Activated CD4-positive, alpha-beta T cell treated with anti-CD3 and anti-CD28 coated beads, Interleukin-2, amount 50 U/mL, for 48 hours (primary cell): ENCODE measurements at regions not wholly inside any gene's neighbourhood (a gene's known extent, or its start where the extent isn't known, plus 50 kb on each side); places are given as distances from the start of the nearest gene placed in this dataset.
"Not testable (repeated sequence)": the region's sequence is repeated elsewhere in the genome, so short reads cannot be mapped to it uniquely, and the experiment has no call there.

Experiments
- DNase-seq, 2 experiments: peaks; one replicate each; pipeline ENCODE4 v3.0.0-alpha.2; 2020

DNA sequence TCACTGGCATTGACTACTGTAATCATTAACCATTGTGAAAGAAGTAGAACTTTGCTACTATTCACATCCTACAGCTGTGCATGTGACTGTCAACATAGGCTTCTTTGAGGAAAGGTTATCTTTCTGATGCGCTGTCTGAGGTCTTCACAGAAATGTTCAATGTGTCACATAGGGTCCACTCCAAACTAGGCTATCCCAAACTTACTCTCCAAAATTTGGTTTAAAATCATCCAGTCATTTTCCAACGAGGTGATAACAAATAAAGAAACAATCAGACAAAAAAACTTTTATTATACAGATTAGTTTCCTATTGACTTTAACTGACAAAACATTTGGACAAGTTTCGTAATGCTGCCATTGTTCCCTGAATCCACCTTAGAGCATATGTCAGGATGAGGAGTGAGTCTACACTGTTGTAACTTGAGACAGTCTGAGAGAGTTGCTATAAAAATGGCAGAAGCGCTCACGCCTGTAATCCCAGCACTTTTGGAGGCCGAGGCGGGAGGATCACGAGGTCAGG lies 511.6 kb downstream of the PLOD2 start:
- DNase-seq, result no peak

DNA sequence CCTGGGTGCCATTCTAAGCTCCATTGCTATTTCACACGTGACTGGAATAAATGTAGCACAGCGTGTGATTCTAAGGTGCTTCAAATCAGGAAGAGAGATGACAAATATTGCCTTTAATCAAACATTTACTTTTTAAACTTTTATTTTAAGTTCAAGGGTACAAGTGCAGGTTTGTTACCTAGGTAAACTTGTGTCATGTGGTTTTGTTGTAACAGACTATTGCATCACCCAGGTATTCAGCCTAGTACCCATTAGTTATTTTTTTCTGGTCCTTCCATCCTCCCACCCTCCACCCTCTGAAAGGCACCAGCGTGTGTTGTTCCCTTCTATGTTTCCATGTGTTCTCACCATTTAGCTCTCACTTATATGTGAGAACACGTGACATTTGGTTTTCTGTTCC lies 510.8 kb downstream of the PLOD2 start:
- DNase-seq, result no peak

DNA sequence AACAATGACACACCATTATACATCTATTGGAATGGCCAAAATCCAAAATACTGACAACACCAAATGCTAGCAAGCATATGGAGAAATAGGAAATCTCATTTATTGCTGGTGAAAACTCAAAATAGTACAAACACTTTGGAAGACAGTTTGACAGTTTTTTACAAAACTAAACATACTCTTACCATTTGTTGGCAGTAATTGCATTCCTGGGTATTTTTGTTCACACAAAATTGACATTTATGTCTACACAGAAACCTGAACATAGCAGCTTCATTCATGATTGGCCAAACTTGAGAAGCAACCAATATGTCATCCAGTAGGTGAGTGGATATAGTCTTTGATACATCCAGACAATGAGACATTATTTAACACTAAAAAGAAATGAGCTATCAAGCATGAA lies 489.9 kb downstream of the PLOD2 start:
- DNase-seq, result no peak

DNA sequence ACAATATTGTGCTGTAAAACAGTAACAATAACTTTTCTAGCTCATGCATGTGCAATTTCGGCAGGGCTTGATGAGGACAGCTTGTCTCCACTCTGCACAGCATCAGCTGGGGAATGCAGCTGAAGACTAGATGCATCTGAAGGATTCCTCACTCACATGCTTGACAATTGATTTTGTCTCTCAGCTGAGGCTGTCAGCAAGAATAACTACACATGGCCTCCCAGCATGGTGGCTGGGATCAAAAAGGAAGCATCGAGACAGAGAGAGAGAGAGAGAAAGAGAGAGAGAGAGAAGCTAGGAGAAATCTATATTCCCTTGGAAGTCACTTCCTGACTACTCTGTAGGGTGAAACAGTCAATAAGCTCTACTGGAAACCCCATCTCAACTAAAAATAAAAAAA lies 487.1 kb downstream of the PLOD2 start:
- DNase-seq, result no peak

DNA sequence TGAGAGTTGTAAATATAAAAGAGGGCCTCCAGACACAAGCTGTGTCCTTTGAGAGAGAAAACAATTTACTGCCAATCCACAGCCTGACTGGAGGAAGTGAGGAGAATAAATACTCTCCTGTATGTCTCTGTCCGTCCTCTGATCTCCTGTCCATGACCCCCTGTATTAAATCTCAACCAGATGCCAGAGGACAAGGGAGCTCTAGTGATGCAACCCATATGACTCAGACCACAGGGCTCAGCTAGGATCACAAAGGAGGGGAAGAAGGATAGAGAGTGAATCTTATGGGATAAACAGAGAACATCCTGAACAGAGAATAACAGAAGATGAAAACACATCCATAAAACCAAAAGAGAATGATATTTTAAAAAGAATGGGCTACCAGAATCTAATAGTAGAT lies 482.6 kb downstream of the PLOD2 start:
- DNase-seq, result no peak

DNA sequence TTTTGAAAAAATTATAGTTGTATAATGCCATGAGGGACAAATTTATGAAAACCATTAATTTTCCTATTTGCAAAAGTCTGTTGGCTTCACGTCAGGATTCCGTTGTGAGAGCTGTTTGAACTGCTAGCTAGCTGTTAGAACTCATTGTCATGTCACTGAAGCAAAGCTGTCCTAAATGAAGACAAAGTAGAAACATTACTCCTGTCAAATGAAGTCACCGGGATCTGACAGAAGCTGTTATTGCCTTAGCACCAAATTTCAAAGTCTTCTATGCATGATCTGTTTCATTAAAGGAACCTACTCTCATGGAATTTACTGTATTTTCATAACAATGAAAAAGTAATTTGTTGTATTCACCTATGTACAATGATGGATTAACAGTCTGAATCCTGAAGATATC lies 479.8 kb downstream of the PLOD2 start:
- DNase-seq, result no peak

DNA sequence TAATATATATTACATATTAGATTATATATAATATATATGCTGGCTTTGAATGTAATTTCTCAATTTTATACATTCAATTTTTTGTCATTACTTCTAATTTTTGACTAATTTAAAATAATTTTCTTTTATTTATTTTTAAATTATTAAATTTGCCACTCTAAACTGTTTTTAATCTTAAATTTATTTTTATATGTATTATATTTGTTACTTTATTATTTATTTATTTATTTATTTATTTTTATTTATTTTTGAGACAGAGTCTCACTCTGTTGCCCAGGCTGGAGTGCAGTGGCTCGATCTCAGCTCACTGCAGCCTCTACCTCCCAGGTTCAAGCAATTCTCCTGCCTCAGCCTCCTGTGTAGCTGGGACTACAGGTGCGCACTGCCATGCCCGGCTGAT lies 473.0 kb downstream of the PLOD2 start:
- not testable (repeated sequence) for DNase-seq

DNA sequence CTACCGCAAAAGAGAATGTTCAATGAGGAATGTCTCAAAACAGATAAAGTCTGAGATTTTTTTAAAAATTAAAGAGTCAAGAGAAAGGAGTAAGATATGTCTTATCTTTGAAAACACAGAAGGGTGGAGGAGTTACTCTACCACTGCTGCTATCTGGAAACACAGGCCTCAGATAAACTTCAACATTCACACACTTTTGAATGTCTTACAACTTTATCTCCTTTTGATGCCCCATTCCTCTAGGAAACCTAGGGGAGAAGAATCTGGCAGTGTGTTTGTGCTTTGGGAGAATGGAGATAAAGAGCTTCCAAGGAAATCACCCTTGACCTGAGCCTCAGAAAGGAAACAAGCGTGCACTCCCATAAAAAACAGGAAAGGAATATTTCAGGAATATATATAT lies 468.2 kb downstream of the PLOD2 start:
- no peak for DNase-seq

DNA sequence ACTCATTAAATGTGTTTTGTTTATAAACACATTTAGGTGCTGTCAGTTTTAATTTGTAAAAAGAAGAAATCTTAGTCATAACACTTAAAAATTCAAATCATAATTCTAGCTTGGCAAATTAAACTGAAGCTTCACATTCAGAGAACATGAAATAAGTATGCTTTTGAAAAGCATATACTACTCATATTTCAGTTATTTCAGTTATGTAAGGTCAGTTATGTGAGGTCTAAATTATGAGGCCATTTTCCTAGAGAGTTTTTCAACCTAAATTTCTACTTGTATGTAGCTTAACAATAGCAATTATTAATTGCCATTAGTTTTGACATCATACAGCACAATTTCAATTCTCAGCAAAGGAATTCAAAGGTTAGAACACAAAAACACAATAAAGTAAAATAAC lies 465.0 kb downstream of the PLOD2 start:
- DNase-seq, result no peak

DNA sequence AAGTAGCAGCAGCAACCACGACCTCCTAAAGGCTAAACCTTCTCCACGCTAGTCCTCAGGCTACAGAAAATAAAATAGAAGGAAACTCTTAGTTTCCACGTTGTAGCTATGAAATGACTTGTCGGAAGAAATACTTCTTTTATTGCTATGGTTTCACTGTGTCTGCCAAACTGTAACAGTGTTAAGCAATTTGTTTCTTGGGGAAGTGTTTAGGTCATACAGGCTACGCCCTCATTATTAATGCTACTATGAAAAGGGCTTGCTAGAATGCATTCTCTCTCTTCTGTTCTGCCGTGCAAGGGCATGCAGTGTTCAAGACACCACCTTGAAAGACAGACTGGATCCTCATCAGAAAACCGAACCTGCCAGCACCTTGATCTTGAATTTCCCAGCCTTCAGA lies 462.7 kb downstream of the PLOD2 start:
- no peak for DNase-seq

DNA sequence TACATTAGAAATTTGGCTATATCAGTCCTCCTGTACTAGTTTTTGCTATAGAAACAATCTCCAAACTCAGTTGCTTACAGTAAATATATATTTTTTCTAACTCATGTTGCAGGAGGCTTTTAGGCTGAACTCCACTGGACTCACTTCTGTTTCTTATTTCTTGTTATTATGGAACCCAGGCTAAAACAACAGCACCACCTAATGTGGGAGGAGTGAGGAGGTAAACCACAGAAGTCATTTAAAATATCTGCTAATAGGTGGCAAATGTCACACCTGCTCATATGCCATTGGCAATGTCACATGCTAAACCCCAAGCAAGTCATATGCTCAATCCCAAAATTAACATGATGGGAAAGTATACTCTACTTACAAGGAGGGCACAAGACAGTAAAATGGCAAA lies 462.2 kb downstream of the PLOD2 start:
- no peak for DNase-seq

DNA sequence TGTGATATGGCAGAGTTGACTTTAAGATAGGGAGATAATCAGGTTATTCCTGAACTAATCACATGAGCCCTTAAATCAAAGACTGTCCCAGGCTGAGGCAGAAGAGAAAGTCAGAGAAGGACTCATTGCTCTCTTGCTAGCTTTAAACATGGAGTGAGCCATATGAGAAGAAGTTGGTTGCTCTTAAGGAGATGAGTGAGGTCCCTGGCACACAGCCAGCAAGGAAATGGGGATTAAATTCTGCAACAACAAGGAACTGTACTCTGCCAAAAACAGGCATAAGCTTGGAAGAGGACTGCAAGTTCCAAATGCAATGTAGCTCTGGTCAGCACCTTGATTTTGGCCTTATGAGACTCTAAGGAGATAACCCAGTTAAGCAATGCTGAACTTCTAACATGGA lies 457.0 kb downstream of the PLOD2 start:
- no peak for DNase-seq

DNA sequence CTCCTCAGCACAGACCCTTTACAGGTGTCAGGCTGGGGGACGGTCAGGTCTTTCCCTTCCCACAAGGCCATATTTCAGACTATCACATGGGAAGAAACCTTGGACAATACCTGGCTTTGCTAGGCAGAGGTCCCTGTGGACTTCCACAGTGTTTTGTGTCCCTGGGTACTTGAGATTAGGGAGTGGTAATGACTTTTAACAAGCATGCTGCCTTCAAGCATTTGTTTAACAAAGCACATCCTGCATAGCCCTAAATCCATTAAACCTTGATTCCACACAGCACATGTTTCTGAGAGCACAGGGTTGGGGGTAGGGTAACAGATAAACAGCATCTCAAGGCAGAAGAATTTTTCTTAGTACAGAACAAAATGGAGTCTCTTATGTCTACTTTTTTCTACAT lies 451.2 kb downstream of the PLOD2 start:
- DNase-seq, result not testable (repeated sequence)

DNA sequence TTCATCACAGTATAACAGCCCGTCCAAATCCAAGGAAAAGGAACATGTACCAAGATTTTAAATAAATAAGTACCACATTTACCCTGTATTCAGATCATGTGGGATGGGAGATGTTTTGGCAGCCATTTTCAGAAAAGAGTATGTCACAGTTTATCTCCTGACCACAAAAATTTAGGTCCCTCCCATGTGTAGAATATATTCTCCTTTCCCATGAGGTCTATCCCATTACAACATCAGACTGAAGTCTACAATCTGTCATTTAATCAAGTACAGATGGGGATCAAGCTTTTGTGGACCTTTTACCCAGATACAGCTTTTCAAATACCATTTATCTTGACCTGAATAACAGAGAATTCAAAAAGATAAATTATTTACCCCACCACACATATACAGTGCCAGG lies 444.5 kb downstream of the PLOD2 start:
- no peak for DNase-seq

DNA sequence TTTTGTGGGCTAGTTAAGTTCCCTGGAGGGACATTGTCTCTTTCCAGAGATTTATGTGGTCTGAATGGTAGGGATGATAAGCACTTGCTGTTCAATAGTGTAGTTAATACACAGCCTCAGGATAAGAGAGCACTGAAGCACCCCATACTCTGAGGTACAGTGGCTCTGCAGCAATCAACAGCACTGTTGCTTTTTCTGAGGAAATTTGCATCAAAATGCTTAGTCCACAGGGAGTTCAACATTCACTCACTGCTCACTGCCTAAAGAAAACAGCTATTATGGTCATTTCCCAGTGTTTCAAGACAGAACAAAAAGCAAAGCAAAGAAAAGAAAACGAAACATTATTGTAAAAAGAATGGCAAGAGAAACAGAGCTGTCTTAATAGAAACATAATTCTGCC lies 441.9 kb downstream of the PLOD2 start:
- DNase-seq, result no peak

DNA sequence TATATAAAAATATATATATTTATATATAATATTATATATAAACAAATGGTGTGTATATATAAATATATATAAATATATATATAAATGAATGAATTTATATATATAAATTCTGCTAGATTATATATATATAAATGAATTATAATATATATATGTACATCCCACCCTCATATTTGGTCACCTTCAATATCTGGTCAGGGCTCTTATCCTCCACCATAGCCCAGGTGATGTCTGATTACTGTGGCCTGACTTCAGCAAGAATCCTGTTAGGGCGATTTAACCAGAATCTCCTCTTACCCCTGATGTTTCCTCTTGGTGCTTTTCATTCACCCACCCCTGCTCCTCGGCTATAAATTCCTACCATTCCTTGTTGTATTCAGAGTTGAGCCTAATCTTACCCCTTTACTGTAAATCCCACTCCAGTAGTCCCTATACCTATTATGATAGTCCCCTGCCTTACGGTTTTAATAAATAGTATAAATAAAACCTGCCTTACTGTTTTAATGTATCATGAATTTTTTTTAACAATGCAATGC lies 439.6 kb downstream of the PLOD2 start:
- DNase-seq, result no peak

DNA sequence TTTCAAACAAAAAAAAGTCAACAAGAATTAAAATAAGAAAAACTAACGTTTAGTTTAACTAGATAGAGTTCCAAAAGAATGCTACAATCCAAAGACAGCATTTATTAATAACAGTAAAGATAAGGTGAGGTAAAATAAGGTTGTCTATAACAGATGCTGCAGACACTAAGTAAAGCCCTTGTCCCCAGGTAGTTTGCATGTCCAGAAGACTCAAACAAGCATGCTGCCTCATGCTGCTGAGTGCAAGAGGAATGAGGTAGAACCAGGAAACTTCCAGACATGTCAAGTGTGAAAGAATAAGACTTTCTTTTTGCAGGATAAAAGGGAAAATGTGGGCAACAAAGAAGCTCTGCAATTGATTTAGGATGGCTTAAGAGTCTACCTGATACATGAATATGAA lies 439.2 kb downstream of the PLOD2 start:
- no peak for DNase-seq

DNA sequence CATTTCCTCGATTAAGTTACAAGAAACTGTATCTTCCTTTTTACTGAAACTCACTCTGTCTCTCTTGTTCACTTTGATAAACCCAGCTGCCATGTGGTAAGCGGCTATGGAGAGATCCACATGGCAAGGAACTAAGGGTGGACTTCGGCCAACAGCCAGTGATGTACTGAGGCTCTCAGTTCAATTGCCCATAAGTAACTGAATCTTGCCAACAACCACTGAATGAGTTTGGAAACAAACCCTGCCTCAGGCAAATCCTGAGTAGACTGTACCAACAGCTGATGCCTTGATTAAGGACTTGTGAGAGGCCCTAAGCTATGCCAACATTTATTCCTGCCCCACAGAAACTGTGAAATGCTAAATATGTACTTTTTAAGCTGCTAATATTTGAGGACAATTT lies 433.5 kb downstream of the PLOD2 start:
- DNase-seq, result no peak

DNA sequence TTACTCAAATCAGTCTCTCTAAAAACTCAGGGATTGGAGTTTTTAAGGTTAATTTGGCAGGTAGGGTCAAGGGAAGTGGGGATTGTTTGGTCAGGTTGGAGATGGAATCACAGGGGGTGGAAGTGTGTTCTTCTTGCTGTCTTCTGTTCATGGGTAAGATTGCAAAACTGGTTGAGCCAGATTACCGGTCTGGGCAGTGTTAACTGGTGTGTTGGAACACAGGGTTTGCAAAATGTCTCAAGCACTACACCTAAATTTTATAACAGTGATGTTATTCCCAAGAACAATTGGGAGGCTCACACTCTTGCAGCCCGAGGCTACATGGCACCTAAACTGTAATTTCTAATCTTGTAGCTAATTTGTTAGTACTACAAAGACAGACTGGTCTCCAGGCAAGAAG lies 425.4 kb downstream of the PLOD2 start:
- no peak for DNase-seq

DNA sequence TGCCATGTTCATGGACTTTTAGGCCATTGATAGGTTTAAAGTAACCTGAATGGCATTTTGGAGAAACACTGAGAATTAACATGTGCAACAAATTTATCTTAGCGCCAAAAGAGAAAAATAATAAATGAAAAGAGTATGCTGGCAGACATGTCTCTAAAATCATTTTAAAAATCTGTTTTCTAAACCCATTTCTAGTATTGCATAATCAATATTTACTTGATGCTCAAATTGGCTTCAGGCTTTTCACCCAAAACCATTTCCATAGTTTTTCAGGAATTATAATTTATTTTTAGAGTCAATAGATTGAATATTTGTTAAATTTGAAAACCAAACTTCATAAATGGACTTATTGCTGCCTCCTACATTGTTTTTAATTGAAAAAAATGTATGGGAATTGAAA lies 423.0 kb downstream of the PLOD2 start:
- DNase-seq, result no peak

DNA sequence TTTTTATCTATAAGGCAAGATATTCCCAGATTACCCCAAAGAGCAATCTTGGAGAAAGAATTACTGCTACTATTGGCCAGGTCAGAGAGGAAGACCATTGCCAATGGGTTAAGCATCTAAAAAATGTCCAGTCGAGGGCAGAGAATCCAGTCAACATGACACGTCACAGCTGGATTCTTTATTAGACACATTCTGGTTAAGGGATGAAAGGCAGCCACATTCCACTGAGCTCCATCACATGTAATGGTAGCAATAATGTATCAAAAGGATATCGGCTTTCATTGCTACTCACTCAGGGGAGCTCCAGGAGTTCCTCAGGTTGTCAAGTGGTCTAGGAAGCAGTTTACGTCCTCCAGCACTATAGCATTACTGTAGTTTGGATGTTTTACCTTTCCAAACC lies 421.1 kb downstream of the PLOD2 start:
- no peak for DNase-seq

DNA sequence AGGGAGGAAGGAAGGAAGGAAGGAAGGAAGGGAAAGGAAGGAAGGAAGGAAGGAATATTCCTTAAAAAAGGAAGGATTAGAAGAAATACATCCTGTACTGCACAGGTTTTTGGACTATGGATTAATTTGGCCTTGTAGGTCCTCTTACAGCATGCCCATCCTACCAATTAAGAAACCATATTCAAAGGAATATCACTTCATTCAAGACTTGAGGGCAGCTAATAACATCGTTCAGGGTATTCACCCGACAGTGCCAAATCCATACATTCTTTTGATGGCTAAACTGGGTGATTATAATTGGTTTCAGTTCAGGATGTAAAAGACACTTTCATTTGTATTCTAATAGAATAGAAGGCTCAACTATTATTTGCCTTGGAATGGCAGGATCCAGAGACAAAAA lies 410.3 kb downstream of the PLOD2 start:
- no peak for DNase-seq

DNA sequence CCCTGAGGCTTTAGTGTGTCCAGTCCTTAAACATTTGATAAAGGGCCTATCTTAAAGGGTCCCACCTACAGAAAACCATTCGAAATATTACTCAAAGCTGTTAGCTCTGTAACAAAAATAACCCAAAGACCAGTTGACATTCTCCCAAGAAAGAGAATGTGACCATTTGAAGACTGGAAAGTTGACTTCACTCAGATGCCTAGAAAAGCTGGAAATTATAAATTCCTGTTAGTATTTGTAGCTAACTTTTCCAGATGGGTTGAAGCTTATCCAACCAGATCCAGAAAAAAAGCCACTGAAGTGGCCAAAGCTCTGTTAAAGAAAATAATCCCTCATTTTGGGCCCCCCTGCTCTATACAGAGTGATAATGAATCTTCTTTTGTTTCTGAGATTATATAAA lies 408.4 kb downstream of the PLOD2 start:
- no peak for DNase-seq

DNA sequence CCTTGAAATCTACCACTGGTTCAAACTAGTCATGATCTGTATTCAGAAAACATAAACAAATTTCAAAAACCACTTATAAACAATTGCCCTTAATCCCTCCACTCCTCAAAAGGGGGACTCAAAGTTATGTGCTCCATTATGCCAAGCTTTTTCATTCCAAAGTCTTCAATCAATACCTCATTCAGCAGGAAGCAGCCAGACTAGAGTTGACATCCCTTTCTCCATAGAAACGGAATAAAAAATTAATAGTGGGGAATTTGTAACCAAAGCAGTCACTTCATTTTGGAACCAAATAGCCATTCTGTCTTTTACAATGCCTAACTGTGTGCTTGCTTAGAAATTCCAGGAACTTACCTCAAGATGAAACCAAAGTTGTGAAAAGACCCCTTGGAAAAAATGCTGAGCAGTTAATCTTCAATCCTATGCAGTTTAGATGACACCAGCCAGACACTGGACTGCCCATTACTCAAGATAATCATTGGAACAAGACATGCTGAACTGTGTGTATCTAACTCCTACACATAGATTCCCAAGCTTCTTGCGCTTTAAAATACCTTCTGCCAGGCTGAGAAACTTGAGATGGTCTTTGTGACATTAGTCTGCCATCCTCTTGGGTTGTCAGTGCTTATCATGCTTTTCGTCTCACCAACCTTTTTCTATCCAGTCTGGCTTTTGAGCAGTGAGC lies 406.2 kb downstream of the PLOD2 start:
- DNase-seq, result no peak

DNA sequence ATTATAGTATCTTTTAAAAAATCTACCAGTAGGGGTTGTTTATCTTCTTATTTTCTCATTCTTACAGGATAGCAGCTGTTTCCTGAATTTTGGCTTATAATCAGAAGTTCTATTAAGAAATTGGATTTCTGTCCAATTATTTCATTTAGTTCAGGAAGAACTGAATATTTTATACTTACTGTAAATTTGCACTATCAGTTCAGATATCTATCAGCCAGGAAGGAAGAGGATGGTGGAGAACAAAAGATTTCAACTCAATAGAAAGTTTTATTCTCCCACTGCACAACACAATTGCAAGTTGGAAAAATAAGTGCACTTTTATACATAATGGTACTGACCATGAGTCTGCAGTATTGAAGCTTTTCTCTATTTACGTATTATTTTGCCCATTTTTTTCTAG lies 400.9 kb downstream of the PLOD2 start:
- DNase-seq, result no peak
